Right atrium auricular region (tissue), 2 donors: ENCODE measurements at regions not wholly inside any gene's neighbourhood (a gene's known extent, or its start where the extent isn't known, plus 50 kb on each side); places are given as distances from the start of the nearest gene placed in this dataset.

Source experiments
- DNase-seq: peaks from one replicate; pipeline ENCODE4 v3.0.0-alpha.2; 2019; ENCODE audit warnings: low spot score
- H3K27ac ChIP-seq, 2 donors: fragments of 200-600 bp; sonication (generic); 1 replicate in 1 of 2; 2 replicates in 1 of 2; pipeline ENCODE4 v1.5.1; 2016 to 2019
- H3K27me3 ChIP-seq, 2 donors: fragments of 200-600 bp; sonication (generic); one replicate each; pipeline versions ENCODE4 v1.5.1 to v1.6.0; 2017 to 2019
- H3K36me3 ChIP-seq: fragments of 200-600 bp; sonication (generic); one replicate; pipeline ENCODE4 v1.5.1; 2016
- H3K4me1 ChIP-seq, 2 donors: fragments of 200-600 bp; sonication (generic); one replicate each; pipeline versions ENCODE4 v1.5.1 to v1.6.0; 2017 to 2019
- H3K4me3 ChIP-seq, 2 donors: fragments of 200-600 bp; sonication (generic); 1 replicate in 1 of 2; 2 replicates in 1 of 2; pipeline ENCODE4 v1.5.1; 2017 to 2019; ENCODE audit warnings: mild to moderate bottlenecking in 1 of 2, moderate library complexity in 1 of 2
- H3K9me3 ChIP-seq, 2 donors: fragments of 200-600 bp; sonication (generic); one replicate each; pipeline ENCODE4 v1.5.1; 2019
- CTCF ChIP-seq, 2 donors: fragments of 200-600 bp; sonication (generic); IDR thresholded peaks; one replicate each; pipeline ENCODE4 v1.5.1; 2019; ENCODE audit warnings: antibody characterized with exemption in 2 of 2

DNA sequence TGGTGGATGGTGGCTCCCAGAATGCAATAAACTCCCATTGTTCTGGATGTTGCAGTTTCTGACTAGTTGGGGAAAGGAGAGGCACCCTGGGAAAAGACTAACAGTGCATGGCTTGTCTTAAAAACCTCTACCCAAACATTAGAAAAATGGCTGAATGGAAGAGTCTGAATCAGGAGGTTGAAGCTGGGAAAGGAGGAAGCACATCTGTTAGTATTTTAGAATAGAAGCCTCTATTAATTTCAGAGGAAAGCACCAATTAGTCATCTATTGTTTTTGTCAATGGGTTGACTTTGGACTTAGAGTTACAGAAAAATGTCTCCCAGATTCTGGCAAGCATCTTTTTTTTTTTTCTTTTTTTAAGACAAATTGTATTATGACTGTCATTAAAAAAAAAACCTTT is 56.1 kb upstream of the ELMO1 start:
- H3K27ac ChIP-seq, result no peak overlapping the region
- TF ChIP-seq CTCF (IDR thresholded peaks at IDR 0.05), result no peak

GRCh38 chr7:37505750-37506353 is 57.2 kb upstream of the ELMO1 start:
- Histone ChIP-seq H3K36me3 (no peaks in the 10 kb centered on the region), H3K9me3 (no peaks in the 10 kb centered on the region), H3K4me1 (no peaks in the 10 kb centered on the region), H3K4me3 (no peak overlapping the region), H3K27me3 (no peaks in the 10 kb centered on the region), H3K27ac (no peak overlapping the region)
- TF ChIP-seq CTCF (IDR thresholded peaks at IDR 0.05), result no peak
- no peak for DNase-seq

More for the DNA sequence above, 56.1 kb upstream of the ELMO1 start:
- no peaks in the 10 kb centered on the region for H3K36me3 ChIP-seq
- no peaks in the 10 kb centered on the region for H3K27me3 ChIP-seq
- H3K9me3 ChIP-seq, result no peaks in the 10 kb centered on the region
- no peaks in the 10 kb centered on the region for H3K4me1 ChIP-seq
- no peak overlapping the region for H3K4me3 ChIP-seq
- no peak for DNase-seq

- Histone ChIP-seq H3K4me1 (no peaks in the 10 kb centered on the region), H3K9me3 (no peaks in the 10 kb centered on the region), H3K27ac (no peak overlapping the region), H3K27me3 (no peaks in the 10 kb centered on the region), H3K36me3 (no peaks in the 10 kb centered on the region), H3K4me3 (no peak overlapping the region)
- no peak for DNase-seq
- no peak for TF ChIP-seq CTCF (IDR thresholded peaks at IDR 0.05)
Observed at GRCh38 chr7:37508118-37508517, 59.5 kb upstream of the ELMO1 start.

- DNase-seq, result no peak
- H3K27me3 ChIP-seq, result no peaks in the 10 kb centered on the region
- TF ChIP-seq CTCF (IDR thresholded peaks at IDR 0.05), result peak; percentile 37 to 74
Observed at GRCh38 chr7:37510043-37510634, 61.5 kb upstream of the ELMO1 start.

GRCh38 chr7:37511915-37512314 is 63.3 kb upstream of the ELMO1 start:
- H3K27ac ChIP-seq, result no peak overlapping the region
- no peak for DNase-seq
- TF ChIP-seq CTCF (IDR thresholded peaks at IDR 0.05), result no peak
- H3K9me3 ChIP-seq, result no peaks in the 10 kb centered on the region
- H3K27me3 ChIP-seq, result no peaks in the 10 kb centered on the region
- H3K36me3 ChIP-seq, result no peaks in the 10 kb centered on the region
- H3K4me3 ChIP-seq, result no peak overlapping the region
- H3K4me1 ChIP-seq, result no peaks in the 10 kb centered on the region

More at GRCh38 chr7:37510043-37510634, 61.5 kb upstream of the ELMO1 start:
- Histone ChIP-seq H3K4me3 (no peak overlapping the region), H3K27ac (no peak overlapping the region), H3K4me1 (no peaks in the 10 kb centered on the region), H3K9me3 (no peaks in the 10 kb centered on the region), H3K36me3 (no peaks in the 10 kb centered on the region)

GRCh38 chr7:37514497-37514896 is 65.8 kb upstream of the ELMO1 start:
- Histone ChIP-seq H3K4me3 (no peak overlapping the region), H3K27ac (no peak overlapping the region)
- TF ChIP-seq CTCF (IDR thresholded peaks at IDR 0.05), result no peak

More at GRCh38 chr7:37514497-37514896, 65.8 kb upstream of the ELMO1 start:
- H3K27me3 ChIP-seq, result no peaks in the 10 kb centered on the region
- no peak for DNase-seq
- H3K4me1 ChIP-seq, result no peaks in the 10 kb centered on the region
- no peaks in the 10 kb centered on the region for H3K9me3 ChIP-seq
- no peaks in the 10 kb centered on the region for H3K36me3 ChIP-seq
